PC-9 (cell line): ENCODE measurements at regions not wholly inside any gene's neighbourhood (a gene's known extent, or its start where the extent isn't known, plus 50 kb on each side); places are given as distances from the start of the nearest gene placed in this dataset.
A peak's percentile ranks its signal among the peaks of the same experiment; 100 is the strongest.

Experiments
- BruUV-seq: library from RNA; stranded (reverse); fragments of 400-500 nt; replicated peaks from 2 replicates; lab custom pipeline; 2021; lab: Mats Ljungman, UMichigan
- CTCF ChIA-PET: fragments of 300-600 bp; sonication (Branson Sonifier 250); formaldehyde crosslinking; loops from one replicate; lab custom pipeline; 2022; ENCODE audit warnings: antibody characterized with exemption; lab: Charles Lee
- POLR2A ChIA-PET: fragments of 300-600 bp; sonication (Branson Sonifier 250); formaldehyde crosslinking; loops from one replicate; lab custom pipeline; 2022; ENCODE audit warnings: antibody characterized with exemption; ENCODE audit not compliant: unreplicated experiment; lab: Charles Lee
- DNase-seq, 2 experiments: peaks; one replicate each; pipeline versions ENCODE4 v3.0.0 to v3.0.0-alpha.2; 2015 to 2022; ENCODE audit warnings: mixed read lengths in 1 of 2
- H2AFZ ChIP-seq: fragments of 200-600 bp; sonication (generic); 2 replicates; pipeline ENCODE4 v1.8.1; 2017; ENCODE audit warnings: antibody characterized with exemption
- H3F3A ChIP-seq: fragments of 200-600 bp; sonication (generic); 2 replicates; pipeline ENCODE4 v1.8.1; 2017; ENCODE audit warnings: antibody characterized with exemption, mild to moderate bottlenecking, low read depth; ENCODE audit not compliant: insufficient read depth
- H3K27ac ChIP-seq: fragments of 200-600 bp; sonication (generic); 2 replicates; pipeline ENCODE4 v1.6.1; 2016; ENCODE audit warnings: mixed run types
- H3K27me3 ChIP-seq: fragments of 200-600 bp; sonication (generic); 2 replicates; pipeline ENCODE4 v1.6.1; 2016; ENCODE audit warnings: low read depth, mixed run types; ENCODE audit not compliant: insufficient read depth
- H3K36me3 ChIP-seq: fragments of 200-600 bp; sonication (generic); 2 replicates; pipeline ENCODE4 v1.6.1; 2016; ENCODE audit warnings: low read depth, mixed run types
- H3K4me1 ChIP-seq: fragments of 200-600 bp; sonication (generic); replicated peaks from 2 replicates; pipeline ENCODE4 v1.6.1; 2016; ENCODE audit warnings: mixed run types; ENCODE audit not compliant: insufficient read depth
- H3K4me2 ChIP-seq: fragments of 200-600 bp; sonication (generic); 2 replicates; pipeline ENCODE4 v1.6.1; 2017; ENCODE audit warnings: mixed run types
- H3K4me3 ChIP-seq: fragments of 200-600 bp; sonication (generic); 2 replicates; pipeline ENCODE4 v1.6.1; 2016; ENCODE audit warnings: mixed run types
- H3K79me2 ChIP-seq: fragments of 200-600 bp; sonication (generic); 2 replicates; pipeline ENCODE4 v1.6.1; 2017; ENCODE audit warnings: low read depth, mixed run types
- H3K9me2 ChIP-seq: fragments of 200-600 bp; sonication (generic); 2 replicates; pipeline ENCODE4 v1.8.1; 2017; ENCODE audit warnings: mild to moderate bottlenecking; ENCODE audit not compliant: insufficient read depth
- H3K9me3 ChIP-seq: fragments of 200-600 bp; sonication (generic); 2 replicates; pipeline ENCODE4 v1.8.1; 2016; ENCODE audit warnings: low read depth; ENCODE audit not compliant: insufficient read depth
- H4K20me1 ChIP-seq: fragments of 200-600 bp; sonication (generic); 2 replicates; pipeline ENCODE4 v1.8.1; 2017; ENCODE audit not compliant: insufficient read depth
- EZH2 ChIP-seq: fragments of 200-600 bp; sonication (generic); IDR thresholded peaks from 2 replicates; pipeline ENCODE4 v1.8.0; 2017; ENCODE audit warnings: antibody characterized with exemption, low read depth
- intact Hi-C: fragments of 100-400 bp; cut with micrococcal nuclease; formaldehyde crosslinking; loops from one replicate; pipeline ENCODE4 v1.10.0; 2022; ENCODE audit not compliant: unreplicated experiment
- TF ChIP-seq, protein P1 (sequence below): fragments of 200-600 bp; sonication (generic); conservative IDR thresholded peaks from 2 replicates; pipeline ENCODE4 v1.6.1; 2017; ENCODE audit warnings: mixed run types, antibody characterized with exemption, mild to moderate bottlenecking, moderate library complexity

DNA sequence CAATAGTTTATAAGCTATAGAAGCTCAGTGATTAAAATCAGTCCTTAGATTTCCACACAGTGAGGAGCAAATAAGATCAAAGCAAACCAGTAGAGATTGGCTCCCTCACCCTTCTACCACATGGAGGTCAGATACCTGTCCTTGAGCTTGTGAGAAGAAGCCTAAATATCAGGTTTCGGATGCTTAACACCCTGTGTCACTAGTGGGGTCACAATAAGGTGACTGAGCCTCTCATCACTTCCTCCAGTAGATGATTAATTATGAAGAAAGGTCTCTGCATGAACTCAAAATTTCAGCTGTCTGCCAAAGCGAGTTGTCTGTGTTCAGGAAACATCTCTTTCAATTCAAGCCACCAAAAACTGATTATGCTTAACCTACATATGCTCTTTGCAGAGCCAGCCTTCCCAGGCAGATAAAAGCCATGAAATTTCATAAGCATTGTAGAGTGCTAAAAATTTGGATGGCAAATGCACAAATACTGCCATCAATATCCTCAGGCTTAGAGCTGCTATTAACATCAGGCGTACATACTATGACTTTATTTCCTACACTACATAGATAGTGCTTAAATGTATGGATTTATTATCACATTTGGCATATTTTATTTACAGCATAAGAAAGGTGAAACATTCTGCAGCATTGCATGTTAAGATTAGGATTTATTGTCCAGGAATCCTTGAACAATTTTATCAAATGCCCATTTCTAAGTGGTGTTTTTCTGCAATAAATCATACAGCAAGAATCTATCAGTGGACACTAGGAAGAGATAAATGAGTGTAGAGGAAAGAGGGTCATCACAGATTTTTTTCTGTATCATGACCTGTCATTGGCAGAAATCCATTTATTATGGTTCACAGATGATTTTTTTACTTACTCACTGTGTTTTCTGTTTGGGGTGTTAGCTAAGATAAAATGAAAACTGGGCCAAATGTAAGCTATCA is 285.1 kb upstream of the SP8 start:
- peaks cover 14% of the 10 kb centered on the region; the same call in 1 of the 2 replicates for H3F3A ChIP-seq
- TF ChIP-seq EZH2: no peak
- TF ChIP-seq, protein P1, sequence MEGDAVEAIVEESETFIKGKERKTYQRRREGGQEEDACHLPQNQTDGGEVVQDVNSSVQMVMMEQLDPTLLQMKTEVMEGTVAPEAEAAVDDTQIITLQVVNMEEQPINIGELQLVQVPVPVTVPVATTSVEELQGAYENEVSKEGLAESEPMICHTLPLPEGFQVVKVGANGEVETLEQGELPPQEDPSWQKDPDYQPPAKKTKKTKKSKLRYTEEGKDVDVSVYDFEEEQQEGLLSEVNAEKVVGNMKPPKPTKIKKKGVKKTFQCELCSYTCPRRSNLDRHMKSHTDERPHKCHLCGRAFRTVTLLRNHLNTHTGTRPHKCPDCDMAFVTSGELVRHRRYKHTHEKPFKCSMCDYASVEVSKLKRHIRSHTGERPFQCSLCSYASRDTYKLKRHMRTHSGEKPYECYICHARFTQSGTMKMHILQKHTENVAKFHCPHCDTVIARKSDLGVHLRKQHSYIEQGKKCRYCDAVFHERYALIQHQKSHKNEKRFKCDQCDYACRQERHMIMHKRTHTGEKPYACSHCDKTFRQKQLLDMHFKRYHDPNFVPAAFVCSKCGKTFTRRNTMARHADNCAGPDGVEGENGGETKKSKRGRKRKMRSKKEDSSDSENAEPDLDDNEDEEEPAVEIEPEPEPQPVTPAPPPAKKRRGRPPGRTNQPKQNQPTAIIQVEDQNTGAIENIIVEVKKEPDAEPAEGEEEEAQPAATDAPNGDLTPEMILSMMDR: no peak
- no peak overlapping the region for H2AFZ ChIP-seq
- peak in 1 of 2 experiments; percentile 51 for DNase-seq
- ChIA-PET POLR2A (no interaction called here), CTCF (no interaction called here)
- no peaks in the 10 kb centered on the region for H3K9me2 ChIP-seq
- no TSS peak for BruUV-seq
- intact Hi-C loops: no loop called here
- 0 out of 2 replicates have a peak overlapping the region, but pooled peaks have one; percentile 0 for H3K4me2 ChIP-seq
- H3K27me3 ChIP-seq: no peaks in the 10 kb centered on the region
- no peaks in the 10 kb centered on the region for H3K36me3 ChIP-seq
- H3K79me2 ChIP-seq: no peaks in the 10 kb centered on the region
- H3K27ac ChIP-seq: no peak overlapping the region
- peaks cover 27% of the 10 kb centered on the region for H3K4me1 ChIP-seq
- no peak overlapping the region for H3K4me3 ChIP-seq
- no peaks in the 10 kb centered on the region for H4K20me1 ChIP-seq
- 0 out of 2 replicates have a peak, but pooled peaks cover 2% of the 10 kb centered on the region for H3K9me3 ChIP-seq

DNA sequence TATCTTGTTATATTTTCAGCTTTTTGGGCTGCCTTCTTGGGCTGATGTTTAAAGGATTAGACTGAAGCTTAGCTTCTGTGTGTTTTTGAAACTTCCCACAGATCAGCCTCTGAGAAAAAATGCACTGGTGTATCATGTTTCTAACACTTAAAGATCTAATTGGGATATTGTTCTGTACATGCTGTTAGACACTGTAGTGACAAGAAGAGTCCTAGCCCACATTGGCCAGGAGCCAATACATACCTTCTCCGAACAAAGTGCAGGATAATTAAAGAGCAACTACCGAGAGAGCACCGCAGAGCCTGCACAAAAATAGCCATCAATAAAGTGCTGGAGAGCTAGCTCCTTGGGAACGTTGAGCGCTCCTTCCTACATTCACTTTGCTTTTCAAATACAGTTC is 289.4 kb upstream of the SP8 start:
- Histone ChIP-seq H3K4me1 (peaks cover 31% of the 10 kb centered on the region), H4K20me1 (no peaks in the 10 kb centered on the region), H3K36me3 (no peaks in the 10 kb centered on the region), H3K9me2 (no peaks in the 10 kb centered on the region), H2AFZ (no peak overlapping the region), H3K4me2 (peak overlapping the region; percentile 11; the same call in 1 of the 2 replicates), H3F3A (peaks cover 8% of the 10 kb centered on the region; the same call in 1 of the 2 replicates), H3K4me3 (no peak overlapping the region), H3K79me2 (no peaks in the 10 kb centered on the region), H3K27me3 (no peaks in the 10 kb centered on the region), H3K27ac (no peak overlapping the region), H3K9me3 (0 out of 2 replicates have a peak, but pooled peaks cover 3% of the 10 kb centered on the region)
- CTCF ChIA-PET: interaction anchor here (0.6 kb wide), 1 partner anchor 539 kb away, joined by 4 read pairs; no protein-coding TSS in a partner anchor
- intact Hi-C loops: no loop called here
- POLR2A ChIA-PET: interaction anchor here (0.6 kb wide), 1 partner anchor 282 kb away, joined by 4 read pairs; no protein-coding TSS in a partner anchor
- no TSS peak for BruUV-seq
- no peak for DNase-seq
- TF ChIP-seq EZH2: no peak
- TF ChIP-seq, protein P1: no peak

DNA sequence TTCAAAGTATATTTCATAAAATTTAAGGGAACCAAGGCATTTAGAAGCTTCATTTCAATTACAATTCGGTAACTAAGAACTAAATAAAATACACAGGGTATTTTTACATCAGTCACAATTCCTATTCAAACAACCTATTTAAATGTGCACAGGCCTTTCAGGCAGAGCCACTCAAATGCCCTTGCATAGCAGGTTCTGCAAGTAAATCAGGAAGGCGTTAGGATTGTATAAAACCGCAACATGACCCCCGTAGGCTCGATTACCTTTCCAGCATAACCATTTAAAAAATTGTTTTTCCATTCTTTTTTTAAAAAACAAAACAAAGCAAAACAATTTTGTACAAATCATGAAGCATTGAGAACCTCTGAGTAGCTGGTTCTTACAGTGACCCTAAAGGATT is 289.9 kb upstream of the SP8 start:
- no peaks in the 10 kb centered on the region for H3K9me2 ChIP-seq
- peak; percentile 4 to 67 for DNase-seq
- peaks cover 26% of the 10 kb centered on the region for H3K4me1 ChIP-seq
- no TSS peak for BruUV-seq
- H3K4me2 ChIP-seq: peak overlapping the region; percentile 11; the same call in 1 of the 2 replicates
- peaks cover 3% of the 10 kb centered on the region; the same call in 1 of the 2 replicates for H3F3A ChIP-seq
- H3K79me2 ChIP-seq: no peaks in the 10 kb centered on the region
- H3K9me3 ChIP-seq: 0 out of 2 replicates have a peak, but pooled peaks cover 3% of the 10 kb centered on the region
- H3K27me3 ChIP-seq: no peaks in the 10 kb centered on the region
- intact Hi-C loops: no loop called here
- no peak overlapping the region for H3K4me3 ChIP-seq
- CTCF ChIA-PET: no interaction called here
- POLR2A ChIA-PET: interaction anchor here (0.6 kb wide), 1 partner anchor 281 kb away, joined by 4 read pairs; no protein-coding TSS in a partner anchor
- no peak overlapping the region for H2AFZ ChIP-seq
- TF ChIP-seq, protein P1: no peak
- TF ChIP-seq EZH2: no peak
- H3K36me3 ChIP-seq: no peaks in the 10 kb centered on the region
- no peaks in the 10 kb centered on the region for H4K20me1 ChIP-seq
- no peak overlapping the region for H3K27ac ChIP-seq
